Endothelial cell of umbilical vein (primary cell): ENCODE measurements at regions not wholly inside any gene's neighbourhood (a gene's known extent, or its start where the extent isn't known, plus 50 kb on each side); places are given as distances from the start of the nearest gene placed in this dataset.

Experiments used
- EZH2 ChIP-seq: IDR thresholded peaks from 2 replicates; pipeline ENCODE4 v1.6.1; 2012; ENCODE audit warnings: borderline replicate concordance, low read depth, mild to moderate bottlenecking, moderate library complexity, low read length, inconsistent platforms; ENCODE audit not compliant: severe bottlenecking
- GATA2 ChIP-seq: IDR thresholded peaks from 2 replicates; pipeline ENCODE4 v1.7.0; 2011; ENCODE audit warnings: low read depth, mild to moderate bottlenecking, moderate library complexity, mixed read lengths, low read length; ENCODE audit not compliant: insufficient read length, insufficient read depth
- JUN ChIP-seq: IDR thresholded peaks from 2 replicates; pipeline ENCODE4 v1.6.1; 2011; ENCODE audit warnings: borderline replicate concordance, low read depth; ENCODE audit not compliant: insufficient read length, insufficient read depth
- MAX ChIP-seq: IDR thresholded peaks from 2 replicates; pipeline ENCODE4 v1.6.1; 2011; ENCODE audit not compliant: insufficient read depth, insufficient read length
- POLR2A ChIP-seq: IDR thresholded peaks from 2 replicates; pipeline ENCODE4 v1.6.1; 2012; ENCODE audit warnings: low read depth, mild to moderate bottlenecking, control low read depth, low read length
- POLR2AphosphoS5 ChIP-seq: IDR thresholded peaks from 2 replicates; pipeline ENCODE4 v1.6.1; 2012; ENCODE audit warnings: low read depth, mild to moderate bottlenecking, control low read depth, low read length, moderate library complexity; ENCODE audit not compliant: insufficient read depth
- TF ChIP-seq, protein P1 (sequence below), 2 donors: IDR thresholded peaks; 1 replicate in 1 of 2; 2 replicates in 1 of 2; pipeline ENCODE4 v1.5.1; 2011; ENCODE audit warnings: low read length in 2 of 2, mild to moderate bottlenecking in 2 of 2, moderate library complexity in 2 of 2, control low read depth in 1 of 2, inconsistent platforms in 1 of 2, low read depth in 1 of 2; ENCODE audit not compliant: insufficient read depth in 1 of 2; ENCODE audit errors: extremely low read depth in 1 of 2

- TF ChIP-seq POLR2A = no peak
- no peak for TF ChIP-seq EZH2
- TF ChIP-seq, protein P1, sequence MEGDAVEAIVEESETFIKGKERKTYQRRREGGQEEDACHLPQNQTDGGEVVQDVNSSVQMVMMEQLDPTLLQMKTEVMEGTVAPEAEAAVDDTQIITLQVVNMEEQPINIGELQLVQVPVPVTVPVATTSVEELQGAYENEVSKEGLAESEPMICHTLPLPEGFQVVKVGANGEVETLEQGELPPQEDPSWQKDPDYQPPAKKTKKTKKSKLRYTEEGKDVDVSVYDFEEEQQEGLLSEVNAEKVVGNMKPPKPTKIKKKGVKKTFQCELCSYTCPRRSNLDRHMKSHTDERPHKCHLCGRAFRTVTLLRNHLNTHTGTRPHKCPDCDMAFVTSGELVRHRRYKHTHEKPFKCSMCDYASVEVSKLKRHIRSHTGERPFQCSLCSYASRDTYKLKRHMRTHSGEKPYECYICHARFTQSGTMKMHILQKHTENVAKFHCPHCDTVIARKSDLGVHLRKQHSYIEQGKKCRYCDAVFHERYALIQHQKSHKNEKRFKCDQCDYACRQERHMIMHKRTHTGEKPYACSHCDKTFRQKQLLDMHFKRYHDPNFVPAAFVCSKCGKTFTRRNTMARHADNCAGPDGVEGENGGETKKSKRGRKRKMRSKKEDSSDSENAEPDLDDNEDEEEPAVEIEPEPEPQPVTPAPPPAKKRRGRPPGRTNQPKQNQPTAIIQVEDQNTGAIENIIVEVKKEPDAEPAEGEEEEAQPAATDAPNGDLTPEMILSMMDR (IDR thresholded peaks at IDR 0.05; ENCODE audit: extremely low read depth in 1 of 2, insufficient read depth in 1 of 2, low read depth in 1 of 2, low read length in 2 of 2) = no peak
- no peak for TF ChIP-seq GATA2
- no peak for TF ChIP-seq JUN
- TF ChIP-seq MAX = no peak
- no peak for TF ChIP-seq POLR2AphosphoS5
Observed at GRCh38 chr6:141729146-141729545, 403.6 kb upstream of the GJE1 start.
